Mesothelial cell of epicardium (in vitro differentiated cells): ENCODE measurements at regions not wholly inside any gene's neighbourhood (a gene's known extent, or its start where the extent isn't known, plus 50 kb on each side); places are given as distances from the start of the nearest gene placed in this dataset.

Source experiments
- DNase-seq, 2 experiments: peaks; one replicate each; pipeline ENCODE4 v3.0.0; 2021; ENCODE audit warnings: low spot score in 2 of 2; ENCODE audit not compliant: unreplicated experiment in 2 of 2
- H3K27ac Mint-ChIP-seq: 2 replicates; pipeline ENCODE4 v1.8.0; 2021; ENCODE audit warnings: mixed read lengths
- H3K27me3 Mint-ChIP-seq: 2 replicates; pipeline ENCODE4 v1.8.0; 2021; ENCODE audit warnings: low read depth, mixed read lengths
- H3K36me3 Mint-ChIP-seq: 2 replicates; pipeline ENCODE4 v1.8.0; 2021; ENCODE audit warnings: mixed read lengths
- H3K4me1 Mint-ChIP-seq: 2 replicates; pipeline ENCODE4 v1.8.0; 2021; ENCODE audit warnings: mixed read lengths
- H3K4me3 Mint-ChIP-seq: 2 replicates; pipeline ENCODE4 v1.8.0; 2021; ENCODE audit warnings: mild to moderate bottlenecking, moderate library complexity, mixed read lengths
- H3K9me3 Mint-ChIP-seq: 2 replicates; pipeline ENCODE4 v1.8.0; 2021; ENCODE audit warnings: mixed read lengths
- CTCF ChIP-seq: fragments of 200-600 bp; sonication (generic); IDR thresholded peaks from one replicate; pipeline ENCODE4 v1.5.0; 2021; ENCODE audit warnings: antibody characterized with exemption; ENCODE audit not compliant: unreplicated experiment

- H3K9me3 Mint-ChIP-seq, result no peaks in the 10 kb centered on the region
- no peak for TF ChIP-seq CTCF
- DNase-seq, result no peak
Observed at GRCh38 chr13:53214433-53214832, 185.8 kb downstream of the OLFM4 start.

GRCh38 chr13:53215563-53215962 is 186.9 kb downstream of the OLFM4 start:
- Mint-ChIP-seq H3K4me1 (no peaks in the 10 kb centered on the region), H3K36me3 (no peaks in the 10 kb centered on the region), H3K9me3 (no peaks in the 10 kb centered on the region), H3K4me3 (no peak overlapping the region), H3K27me3 (no peaks in the 10 kb centered on the region), H3K27ac (no peak overlapping the region)
- no peak for DNase-seq
- no peak for TF ChIP-seq CTCF

More at GRCh38 chr13:53214433-53214832, 185.8 kb downstream of the OLFM4 start:
- Mint-ChIP-seq H3K4me3 (no peak overlapping the region), H3K27me3 (peaks cover 2% of the 10 kb centered on the region), H3K27ac (no peak overlapping the region), H3K36me3 (no peaks in the 10 kb centered on the region), H3K4me1 (no peaks in the 10 kb centered on the region)

- no peak for DNase-seq
- Mint-ChIP-seq H3K36me3 (no peaks in the 10 kb centered on the region), H3K4me1 (no peaks in the 10 kb centered on the region), H3K9me3 (no peaks in the 10 kb centered on the region), H3K27me3 (no peaks in the 10 kb centered on the region), H3K27ac (no peak overlapping the region), H3K4me3 (no peak overlapping the region)
- TF ChIP-seq CTCF, result no peak
Observed at GRCh38 chr13:53216773-53217172, 188.2 kb downstream of the OLFM4 start.

GRCh38 chr13:53217194-53217593 is 188.6 kb downstream of the OLFM4 start:
- Mint-ChIP-seq H3K27me3 (no peaks in the 10 kb centered on the region), H3K4me3 (no peak overlapping the region), H3K9me3 (peaks cover 2% of the 10 kb centered on the region), H3K27ac (no peak overlapping the region), H3K36me3 (no peaks in the 10 kb centered on the region), H3K4me1 (no peaks in the 10 kb centered on the region)
- no peak for TF ChIP-seq CTCF
- DNase-seq, result no peak

- Mint-ChIP-seq H3K27ac (no peak overlapping the region), H3K36me3 (no peaks in the 10 kb centered on the region), H3K27me3 (no peaks in the 10 kb centered on the region), H3K4me3 (no peak overlapping the region), H3K4me1 (no peaks in the 10 kb centered on the region), H3K9me3 (peaks cover 24% of the 10 kb centered on the region)
- TF ChIP-seq CTCF, result no peak
- no peak for DNase-seq
Observed at GRCh38 chr13:53220038-53220437, 191.4 kb downstream of the OLFM4 start.

GRCh38 chr13:53237696-53238095 is 209.1 kb downstream of the OLFM4 start:
- no peak for DNase-seq
- H3K4me3 Mint-ChIP-seq, result no peak overlapping the region
- no peaks in the 10 kb centered on the region for H3K9me3 Mint-ChIP-seq
- TF ChIP-seq CTCF, result no peak
- H3K27me3 Mint-ChIP-seq, result peaks cover 13% of the 10 kb centered on the region
- H3K4me1 Mint-ChIP-seq, result peaks cover 18% of the 10 kb centered on the region
- H3K27ac Mint-ChIP-seq, result no peak overlapping the region
- H3K36me3 Mint-ChIP-seq, result no peaks in the 10 kb centered on the region
